AG10803 (cell line): ENCODE measurements at regions not wholly inside any gene's neighbourhood (a gene's known extent, or its start where the extent isn't known, plus 50 kb on each side); places are given as distances from the start of the nearest gene placed in this dataset.

Source experiments
- DNase-seq: peaks from one replicate; pipeline ENCODE4 v3.0.0; 2010; ENCODE audit warnings: low read depth
- H3K4me3 ChIP-seq: 2 replicates; pipeline ENCODE4 v1.5.1; 2011; ENCODE audit warnings: mild to moderate bottlenecking, low read length, control low read depth
- TF ChIP-seq, protein P1 (sequence below): conservative IDR thresholded peaks from 2 replicates; pipeline ENCODE4 v1.5.1; 2011; ENCODE audit warnings: mild to moderate bottlenecking, low read length, control low read depth, inconsistent platforms

- DNase-seq = no peak
- no peak overlapping the region for H3K4me3 ChIP-seq
- TF ChIP-seq, protein P1, sequence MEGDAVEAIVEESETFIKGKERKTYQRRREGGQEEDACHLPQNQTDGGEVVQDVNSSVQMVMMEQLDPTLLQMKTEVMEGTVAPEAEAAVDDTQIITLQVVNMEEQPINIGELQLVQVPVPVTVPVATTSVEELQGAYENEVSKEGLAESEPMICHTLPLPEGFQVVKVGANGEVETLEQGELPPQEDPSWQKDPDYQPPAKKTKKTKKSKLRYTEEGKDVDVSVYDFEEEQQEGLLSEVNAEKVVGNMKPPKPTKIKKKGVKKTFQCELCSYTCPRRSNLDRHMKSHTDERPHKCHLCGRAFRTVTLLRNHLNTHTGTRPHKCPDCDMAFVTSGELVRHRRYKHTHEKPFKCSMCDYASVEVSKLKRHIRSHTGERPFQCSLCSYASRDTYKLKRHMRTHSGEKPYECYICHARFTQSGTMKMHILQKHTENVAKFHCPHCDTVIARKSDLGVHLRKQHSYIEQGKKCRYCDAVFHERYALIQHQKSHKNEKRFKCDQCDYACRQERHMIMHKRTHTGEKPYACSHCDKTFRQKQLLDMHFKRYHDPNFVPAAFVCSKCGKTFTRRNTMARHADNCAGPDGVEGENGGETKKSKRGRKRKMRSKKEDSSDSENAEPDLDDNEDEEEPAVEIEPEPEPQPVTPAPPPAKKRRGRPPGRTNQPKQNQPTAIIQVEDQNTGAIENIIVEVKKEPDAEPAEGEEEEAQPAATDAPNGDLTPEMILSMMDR = no peak
Measured at GRCh38 chr10:111524134-111524533, 447.3 kb downstream of the ADRA2A start.

DNA sequence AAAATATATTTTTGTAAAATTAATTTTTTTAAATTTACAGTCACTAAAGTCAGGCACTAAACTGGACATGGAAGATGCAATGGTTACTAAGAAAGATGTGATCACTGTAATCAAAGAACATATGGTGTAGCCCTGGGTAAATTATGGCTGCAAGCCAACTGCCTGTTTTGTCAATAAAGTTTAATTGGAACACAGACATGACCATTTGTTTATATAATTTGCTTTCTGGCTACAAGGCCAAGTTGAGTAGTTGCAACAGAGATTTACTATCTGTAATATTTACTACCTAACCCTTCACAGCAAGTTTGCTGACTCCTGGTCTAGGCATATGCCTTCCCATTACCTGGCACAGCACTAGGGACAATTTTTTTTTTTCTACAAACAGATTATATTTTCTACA is 448.9 kb downstream of the ADRA2A start:
- TF ChIP-seq, protein P1 = no peak
- H3K4me3 ChIP-seq = no peak overlapping the region
- DNase-seq = no peak

DNA sequence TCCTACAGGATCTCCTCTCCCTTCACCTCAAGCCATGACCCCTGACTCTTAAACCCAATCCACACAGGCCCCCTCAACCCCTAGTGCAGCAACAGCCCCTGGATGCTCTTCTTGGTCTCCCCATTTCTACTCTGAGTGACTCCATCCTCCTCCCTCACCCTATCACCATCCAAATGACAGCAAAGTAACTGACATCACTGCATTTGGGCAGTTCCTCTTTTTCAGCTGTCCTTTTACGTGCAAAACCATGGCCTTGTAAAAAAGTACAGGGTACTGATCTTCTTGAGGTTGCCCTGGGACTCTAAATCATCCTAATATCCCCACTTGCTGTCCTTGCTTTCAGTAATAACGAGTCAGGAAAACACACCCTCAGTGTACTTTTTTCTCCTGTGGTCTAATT is 454.9 kb downstream of the ADRA2A start:
- no peak overlapping the region for H3K4me3 ChIP-seq
- TF ChIP-seq, protein P1 = no peak
- no peak for DNase-seq

DNA sequence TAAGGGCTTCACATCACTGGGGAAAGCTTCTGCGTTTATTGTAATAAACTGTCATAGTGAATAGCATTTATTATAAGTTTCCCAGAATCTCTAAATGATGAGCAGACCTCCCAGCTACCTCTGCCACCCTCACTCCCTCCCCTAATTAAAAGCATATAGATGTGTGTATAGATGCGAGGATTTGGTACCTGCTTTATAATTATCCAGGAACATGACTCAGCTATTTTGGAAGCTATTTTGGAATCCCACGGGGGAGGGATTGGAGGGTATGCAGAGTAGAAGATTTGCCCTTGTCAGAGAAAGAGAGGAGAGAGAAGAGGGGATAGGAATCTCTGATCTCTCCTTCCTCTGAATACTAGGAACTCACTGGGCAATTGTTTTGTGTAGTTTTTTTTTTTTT is 455.3 kb downstream of the ADRA2A start:
- TF ChIP-seq, protein P1 = no peak
- DNase-seq = no peak
- H3K4me3 ChIP-seq = no peak overlapping the region

GRCh38 chr10:111539246-111539645 is 462.4 kb downstream of the ADRA2A start:
- TF ChIP-seq, protein P1 = no peak
- DNase-seq = no peak
- no peak overlapping the region for H3K4me3 ChIP-seq

DNA sequence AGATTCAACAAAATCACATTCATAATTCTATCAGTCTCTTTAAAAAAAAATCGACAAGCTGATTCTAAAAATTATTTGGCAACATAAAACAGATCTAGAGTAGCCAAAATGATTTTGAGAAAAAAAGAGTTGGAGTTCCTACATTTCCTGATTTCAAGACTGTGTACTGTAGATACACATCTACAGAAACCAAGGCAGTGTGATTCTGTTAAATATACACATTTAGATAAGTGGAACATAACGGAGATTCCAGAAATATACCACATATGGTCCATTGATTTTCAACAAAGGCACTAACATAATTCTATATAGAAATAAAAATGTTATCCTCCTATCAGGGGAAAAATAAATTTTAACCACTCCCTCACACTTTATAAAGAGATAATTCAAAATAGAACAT is 467.0 kb downstream of the ADRA2A start:
- no peak overlapping the region for H3K4me3 ChIP-seq
- TF ChIP-seq, protein P1 = no peak
- DNase-seq = no peak

DNA sequence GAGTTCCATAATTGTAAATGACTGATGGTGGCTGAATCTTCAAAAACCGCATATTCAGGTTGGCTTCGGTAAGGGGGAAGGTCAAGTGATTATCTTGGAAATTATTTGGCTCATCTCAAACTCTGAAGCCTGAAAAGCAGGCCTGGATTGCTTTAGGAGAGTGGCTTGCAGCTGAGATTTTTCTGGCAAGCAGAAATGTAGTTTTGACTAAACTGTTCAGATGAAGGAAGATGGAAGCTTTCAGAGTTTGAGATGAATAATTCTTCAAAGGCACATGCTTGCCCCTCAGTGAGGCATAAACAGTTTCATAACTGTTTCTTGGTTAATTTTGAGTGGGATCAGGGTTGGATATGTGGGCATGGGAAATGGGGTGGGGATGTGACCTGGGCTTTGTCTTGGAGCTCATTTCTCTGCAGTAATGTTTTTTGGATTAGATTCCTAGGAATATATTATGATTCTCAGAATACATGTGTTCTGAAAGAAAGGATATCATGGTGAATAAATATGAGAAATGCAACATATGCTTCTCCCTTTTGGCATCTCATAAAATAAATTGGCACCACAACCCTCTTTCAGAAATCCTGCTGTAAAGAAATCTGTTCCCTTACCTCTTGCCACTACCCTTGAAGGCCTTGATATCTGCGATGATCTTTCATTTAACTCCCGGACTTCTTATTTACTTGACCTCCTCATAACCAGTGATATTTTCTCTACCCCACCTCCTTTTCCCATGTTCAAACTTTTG is 469.2 kb downstream of the ADRA2A start:
- H3K4me3 ChIP-seq = no peak overlapping the region
- no peak for DNase-seq
- TF ChIP-seq, protein P1 = no peak
